ENCODE measurements at regions not wholly inside any gene's neighbourhood (a gene's known extent, or its start where the extent isn't known, plus 50 kb on each side); places are given as distances from the start of the nearest gene placed in this dataset.

GRCh38 chr4:59060895-59061294 is 1950.7 kb upstream of the IGFBP7 start:
- TF ChIP-seq ZBTB4 (CRISPR knock-in tag; IDR thresholded peaks at IDR 0.05; ENCODE audit: borderline replicate concordance), result no peak
- no peak for TF ChIP-seq NONO (IDR thresholded peaks at IDR 0.05)
- no peak for TF ChIP-seq NONO (CRISPR knock-in tag; conservative IDR thresholded peaks at IDR 0.05)
- no peak for TF ChIP-seq ZFX (CRISPR knock-in tag; IDR thresholded peaks at IDR 0.05; ENCODE audit: low read depth)
- no peak for TF ChIP-seq TARDBP (CRISPR knock-in tag; IDR thresholded peaks at IDR 0.05)
- TF ChIP-seq ADNP (CRISPR knock-in tag; IDR thresholded peaks at IDR 0.05), result no peak
- TF ChIP-seq CTCF (CRISPR knock-in tag; IDR thresholded peaks at IDR 0.05), result no peak
- no peak for TF ChIP-seq CSRNP2 (CRISPR knock-in tag; conservative IDR thresholded peaks at IDR 0.05; ENCODE audit: low read depth)
- no peak for TF ChIP-seq RARA (CRISPR knock-in tag; IDR thresholded peaks at IDR 0.05)
- no peak for TF ChIP-seq PHF8 (CRISPR knock-in tag; IDR thresholded peaks at IDR 0.05)
- TF ChIP-seq ZNF740 (CRISPR knock-in tag; IDR thresholded peaks at IDR 0.05), result no peak
- TF ChIP-seq E2F1 (CRISPR knock-in tag; IDR thresholded peaks at IDR 0.05), result no peak
- no peak for TF ChIP-seq PCBP2 (optimal IDR thresholded peaks at IDR 0.05; ENCODE audit: low read depth, low read length, poor library complexity, severe bottlenecking)
